Bronchial epithelial cell (primary cell): ENCODE measurements at regions not wholly inside any gene's neighbourhood (a gene's known extent, or its start where the extent isn't known, plus 50 kb on each side); places are given as distances from the start of the nearest gene placed in this dataset.
"Not testable (repeated sequence)": the region's sequence is repeated elsewhere in the genome, so short reads cannot be mapped to it uniquely, and the experiment has no call there.

Source experiments
- DNase-seq: peaks from one replicate; pipeline ENCODE4 v3.0.0-alpha.2; 2010; ENCODE audit warnings: low read depth
- FAIRE-seq: peaks from 2 replicates; lab custom pipeline; 2011; peaks lifted over from hg19 to GRCh38; lab: Jason Lieb, UNC
- H3K27me3 ChIP-seq: 2 replicates; pipeline ENCODE4 v1.5.1; 2011; ENCODE audit warnings: low read length; ENCODE audit not compliant: control insufficient read depth, insufficient read depth
- H3K36me3 ChIP-seq: 2 replicates; pipeline ENCODE4 v1.5.1; 2011; ENCODE audit warnings: low read length; ENCODE audit not compliant: control insufficient read depth, insufficient read depth
- H3K4me3 ChIP-seq: 2 replicates; pipeline ENCODE4 v1.5.1; 2011; ENCODE audit warnings: mild to moderate bottlenecking, low read depth, low read length, control low read depth
- CTCF ChIP-seq: IDR thresholded peaks from 2 replicates; pipeline ENCODE4 v1.5.1; 2011; ENCODE audit warnings: mild to moderate bottlenecking, moderate library complexity, low read length, control low read depth, inconsistent platforms; ENCODE audit not compliant: insufficient read depth, severe bottlenecking

GRCh38 chr1:25171013-25171412 lies 61.3 kb downstream of the SYF2 start:
- not testable (repeated sequence) for FAIRE-seq, H3K4me3 ChIP-seq, DNase-seq, H3K36me3 ChIP-seq, H3K27me3 ChIP-seq

- Histone ChIP-seq H3K4me3 (no peak overlapping the region), H3K36me3 (no peaks in the 10 kb centered on the region), H3K27me3 (no peaks in the 10 kb centered on the region)
- FAIRE-seq = no peak
- no peak for DNase-seq
- no peak for TF ChIP-seq CTCF
Observed at GRCh38 chr1:25170439-25170838, 61.9 kb downstream of the SYF2 start.

- Histone ChIP-seq H3K36me3 (no peaks in the 10 kb centered on the region), H3K4me3 (no peak overlapping the region), H3K27me3 (no peaks in the 10 kb centered on the region)
- no peak for TF ChIP-seq CTCF
- no peak for DNase-seq
- FAIRE-seq = no peak
Observed at GRCh38 chr1:25169610-25170009, 62.7 kb downstream of the SYF2 start.

GRCh38 chr1:25169168-25169567 lies 63.1 kb downstream of the SYF2 start:
- DNase-seq (no peak), FAIRE-seq (no peak)
- Histone ChIP-seq H3K4me3 (no peak overlapping the region), H3K36me3 (no peaks in the 10 kb centered on the region), H3K27me3 (no peaks in the 10 kb centered on the region)
- TF ChIP-seq CTCF = no peak

- no peak for DNase-seq
- FAIRE-seq = no peak
- H3K27me3 ChIP-seq = no peaks in the 10 kb centered on the region
- no peak overlapping the region for H3K4me3 ChIP-seq
- no peak for TF ChIP-seq CTCF
- no peaks in the 10 kb centered on the region for H3K36me3 ChIP-seq
Observed at GRCh38 chr1:25168193-25169071, 63.9 kb downstream of the SYF2 start.

- DNase-seq = no peak
- TF ChIP-seq CTCF = no peak
- no peaks in the 10 kb centered on the region for H3K36me3 ChIP-seq
- FAIRE-seq = no peak
- no peak overlapping the region for H3K4me3 ChIP-seq
- H3K27me3 ChIP-seq = no peaks in the 10 kb centered on the region
Observed at GRCh38 chr1:25167269-25168192, 64.8 kb downstream of the SYF2 start.
